Esophagus squamous epithelium (tissue), 4 donors: ENCODE measurements at regions not wholly inside any gene's neighbourhood (a gene's known extent, or its start where the extent isn't known, plus 50 kb on each side); places are given as distances from the start of the nearest gene placed in this dataset.
"Not testable (repeated sequence)": the region's sequence is repeated elsewhere in the genome, so short reads cannot be mapped to it uniquely, and the experiment has no call there.

Experiments used
- POLR2A ChIP-seq, 4 donors: fragments of 450-650 bp; IDR thresholded peaks; one replicate each; pipeline ENCODE4 v1.6.1; 2017; ENCODE audit warnings: antibody characterized with exemption in 4 of 4, mild to moderate bottlenecking in 4 of 4, moderate library complexity in 3 of 4
- TF ChIP-seq, protein P1 (sequence below), 6 experiments: fragments of 450-650 bp in 4 of 6; fragments of 200-600 bp in 2 of 6; sonication (generic) in 2 of 6; IDR thresholded peaks; one replicate each; pipeline ENCODE4 v1.5.1; 2016 to 2019; ENCODE audit warnings: antibody characterized with exemption in 6 of 6, mild to moderate bottlenecking in 4 of 6, moderate library complexity in 4 of 6

DNA sequence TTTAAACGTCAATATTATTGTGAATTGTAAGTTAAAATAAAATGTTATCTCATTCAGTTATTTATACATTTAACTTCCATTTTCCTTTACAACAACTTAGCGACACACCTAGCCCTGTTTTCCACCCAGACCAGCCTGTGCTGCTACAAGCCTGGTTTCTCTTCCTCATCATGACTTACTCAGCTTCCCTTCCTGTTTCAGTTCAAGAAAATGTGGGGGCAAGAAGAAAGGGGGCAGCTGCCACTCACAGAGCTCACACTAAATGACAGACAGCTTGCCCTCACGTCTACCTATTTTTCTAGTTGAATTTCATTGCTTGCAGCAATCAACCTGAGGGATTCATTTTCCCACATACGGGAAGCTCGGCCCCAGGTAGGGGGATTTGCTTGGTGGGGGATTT is 496.4 kb downstream of the GOLGA6L6 start:
- not testable (repeated sequence) for TF ChIP-seq POLR2A (IDR thresholded peaks at IDR 0.05)
- TF ChIP-seq, protein P1, sequence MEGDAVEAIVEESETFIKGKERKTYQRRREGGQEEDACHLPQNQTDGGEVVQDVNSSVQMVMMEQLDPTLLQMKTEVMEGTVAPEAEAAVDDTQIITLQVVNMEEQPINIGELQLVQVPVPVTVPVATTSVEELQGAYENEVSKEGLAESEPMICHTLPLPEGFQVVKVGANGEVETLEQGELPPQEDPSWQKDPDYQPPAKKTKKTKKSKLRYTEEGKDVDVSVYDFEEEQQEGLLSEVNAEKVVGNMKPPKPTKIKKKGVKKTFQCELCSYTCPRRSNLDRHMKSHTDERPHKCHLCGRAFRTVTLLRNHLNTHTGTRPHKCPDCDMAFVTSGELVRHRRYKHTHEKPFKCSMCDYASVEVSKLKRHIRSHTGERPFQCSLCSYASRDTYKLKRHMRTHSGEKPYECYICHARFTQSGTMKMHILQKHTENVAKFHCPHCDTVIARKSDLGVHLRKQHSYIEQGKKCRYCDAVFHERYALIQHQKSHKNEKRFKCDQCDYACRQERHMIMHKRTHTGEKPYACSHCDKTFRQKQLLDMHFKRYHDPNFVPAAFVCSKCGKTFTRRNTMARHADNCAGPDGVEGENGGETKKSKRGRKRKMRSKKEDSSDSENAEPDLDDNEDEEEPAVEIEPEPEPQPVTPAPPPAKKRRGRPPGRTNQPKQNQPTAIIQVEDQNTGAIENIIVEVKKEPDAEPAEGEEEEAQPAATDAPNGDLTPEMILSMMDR (IDR thresholded peaks at IDR 0.05): not testable (repeated sequence)
